Psoas muscle (tissue), 7 donors: ENCODE measurements at regions not wholly inside any gene's neighbourhood (a gene's known extent, or its start where the extent isn't known, plus 50 kb on each side); places are given as distances from the start of the nearest gene placed in this dataset.

ENCODE experiments used
- ATAC-seq, 4 donors: fragments of 200-7000 bp; cut with Tn5 transposase; one replicate each; pipeline ENCODE4 v1.9.1; 2020; ENCODE audit warnings: moderate library complexity in 3 of 4, mild to moderate bottlenecking in 2 of 4
- DNase-seq, 2 donors: peaks; one replicate each; pipeline ENCODE4 v3.0.0-alpha.2; 2020
- H3K27ac ChIP-seq: fragments of 200-600 bp; one replicate; pipeline ENCODE4 v1.8.0; 2022
- H3K27me3 ChIP-seq, 3 donors: fragments of 200-600 bp in 1 of 3; one replicate each; pipeline versions ENCODE4 v1.6.1 to v1.8.0; 2013 to 2022; ENCODE audit warnings: low read length in 2 of 3, mild to moderate bottlenecking in 2 of 3, moderate library complexity in 1 of 3; ENCODE audit not compliant: insufficient read depth in 3 of 3
- H3K36me3 ChIP-seq, 2 donors: fragments of 200-600 bp in 1 of 2; one replicate each; pipeline versions ENCODE4 v1.6.1 to v1.8.0; 2013 to 2022; ENCODE audit warnings: low read depth in 1 of 2, mild to moderate bottlenecking in 1 of 2, moderate library complexity in 1 of 2; ENCODE audit not compliant: insufficient read depth in 1 of 2
- H3K4me1 ChIP-seq: fragments of 200-600 bp; one replicate; pipeline ENCODE4 v1.8.0; 2022
- H3K4me3 ChIP-seq: fragments of 200-600 bp; one replicate; pipeline ENCODE4 v1.8.0; 2022; ENCODE audit warnings: mild to moderate bottlenecking
- H3K9me3 ChIP-seq: fragments of 200-600 bp; one replicate; pipeline ENCODE4 v1.8.0; 2022
- WGBS, 3 donors: extraction: QIAGEN DNeasy Blood & Tissue Kit; methylation state at CpG; one replicate each; pipeline versions ENCODE4 v1.1.6 to v1.1.7; 2013; 5-methylcytosine and 5-hydroxymethylcytosine counted together
- intact Hi-C, 2 donors: fragments of 100-400 bp; cut with DNase I; formaldehyde crosslinking; loops; one replicate each; pipeline versions ENCODE4 v1.11.0 to v1.14.2; 2022
- TF ChIP-seq, protein P1 (sequence below): fragments of 200-600 bp; IDR thresholded peaks from one replicate; pipeline ENCODE4 v1.8.0; 2022; ENCODE audit warnings: antibody characterized with exemption
- donor health status: healthy with polysubstance abuse.
- donor health status: DM: no; HTN: no; CAD: no; lungs with moderate emphysema.
- donor health status: Bipolar disorder and iron deficiency.
- donor health status: healthy.
- donor health status: DM: yes; HTN: yes; CAD: no.
- donor health status: DM: no; HTN: no; CAD: no.
- donor health status: DM: yes; HTN: yes; CAD: no.

DNA sequence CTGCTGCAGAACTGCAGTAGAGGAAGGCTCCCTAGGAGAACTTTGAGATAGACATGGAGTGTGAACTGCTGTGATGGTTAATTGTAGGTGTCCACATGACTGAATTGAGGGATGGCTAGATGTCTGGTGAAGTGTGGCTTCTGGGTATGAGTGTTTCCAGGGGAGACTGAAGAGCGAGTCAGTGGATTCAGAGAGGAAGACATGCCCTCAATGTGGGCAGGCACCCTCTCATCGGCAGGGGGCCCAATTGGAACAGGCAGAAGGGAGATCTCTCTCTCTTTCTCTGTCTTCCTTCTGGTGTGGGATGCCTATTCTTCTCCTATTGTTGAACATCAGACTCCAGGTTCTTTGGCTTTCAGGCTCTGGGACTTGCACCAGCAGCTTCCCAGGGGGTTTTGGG lies 304.7 kb upstream of the GATB start:
- no peak overlapping the region for H3K4me3 ChIP-seq
- H3K36me3 ChIP-seq: no peaks in the 10 kb centered on the region
- TF ChIP-seq, protein P1, sequence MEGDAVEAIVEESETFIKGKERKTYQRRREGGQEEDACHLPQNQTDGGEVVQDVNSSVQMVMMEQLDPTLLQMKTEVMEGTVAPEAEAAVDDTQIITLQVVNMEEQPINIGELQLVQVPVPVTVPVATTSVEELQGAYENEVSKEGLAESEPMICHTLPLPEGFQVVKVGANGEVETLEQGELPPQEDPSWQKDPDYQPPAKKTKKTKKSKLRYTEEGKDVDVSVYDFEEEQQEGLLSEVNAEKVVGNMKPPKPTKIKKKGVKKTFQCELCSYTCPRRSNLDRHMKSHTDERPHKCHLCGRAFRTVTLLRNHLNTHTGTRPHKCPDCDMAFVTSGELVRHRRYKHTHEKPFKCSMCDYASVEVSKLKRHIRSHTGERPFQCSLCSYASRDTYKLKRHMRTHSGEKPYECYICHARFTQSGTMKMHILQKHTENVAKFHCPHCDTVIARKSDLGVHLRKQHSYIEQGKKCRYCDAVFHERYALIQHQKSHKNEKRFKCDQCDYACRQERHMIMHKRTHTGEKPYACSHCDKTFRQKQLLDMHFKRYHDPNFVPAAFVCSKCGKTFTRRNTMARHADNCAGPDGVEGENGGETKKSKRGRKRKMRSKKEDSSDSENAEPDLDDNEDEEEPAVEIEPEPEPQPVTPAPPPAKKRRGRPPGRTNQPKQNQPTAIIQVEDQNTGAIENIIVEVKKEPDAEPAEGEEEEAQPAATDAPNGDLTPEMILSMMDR: no peak
- no peaks in the 10 kb centered on the region for H3K9me3 ChIP-seq
- 86 to 95% (median 90%) methylated on average over 2 of the region's 2 CpGs for WGBS, 3 donors
- intact Hi-C loops: no loop called here
- peaks cover 17% of the 10 kb centered on the region for H3K4me1 ChIP-seq
- DNase-seq (no peak), ATAC-seq (no peak)
- H3K27ac ChIP-seq: no peak overlapping the region
- H3K27me3 ChIP-seq: no peaks in the 10 kb centered on the region

DNA sequence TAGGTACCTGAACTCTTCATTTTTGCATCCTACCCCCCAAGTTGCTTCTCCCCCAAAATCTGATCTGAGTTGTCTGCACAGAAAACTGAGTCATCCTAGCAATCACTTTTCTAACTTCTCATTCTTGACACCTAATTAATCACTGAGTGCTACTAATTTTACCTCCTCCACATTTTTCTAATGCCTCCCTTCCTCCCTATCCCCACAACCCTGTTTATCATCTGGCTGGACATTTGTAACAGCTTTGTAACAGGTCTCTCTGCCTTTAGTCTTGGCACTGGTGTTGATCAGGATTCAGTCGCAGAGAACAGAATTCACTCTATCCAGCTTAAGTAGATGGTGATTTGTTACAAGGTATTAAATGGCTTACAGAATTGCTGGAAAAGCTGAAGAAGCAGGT lies 303.9 kb upstream of the GATB start:
- DNase-seq: no peak
- Histone ChIP-seq H3K4me3 (no peak overlapping the region), H3K36me3 (no peaks in the 10 kb centered on the region), H3K27ac (peak overlapping the region; percentile 72), H3K9me3 (no peaks in the 10 kb centered on the region), H3K4me1 (peaks cover 17% of the 10 kb centered on the region), H3K27me3 (no peaks in the 10 kb centered on the region)
- peak in 2 of 4 donors; percentile 46 to 48 for ATAC-seq
- TF ChIP-seq, protein P1: no peak
- 16 to 33% (median 30%) methylated on average over 1 of the region's 1 CpG for WGBS, 3 donors
- intact Hi-C loops: no loop called here

DNA sequence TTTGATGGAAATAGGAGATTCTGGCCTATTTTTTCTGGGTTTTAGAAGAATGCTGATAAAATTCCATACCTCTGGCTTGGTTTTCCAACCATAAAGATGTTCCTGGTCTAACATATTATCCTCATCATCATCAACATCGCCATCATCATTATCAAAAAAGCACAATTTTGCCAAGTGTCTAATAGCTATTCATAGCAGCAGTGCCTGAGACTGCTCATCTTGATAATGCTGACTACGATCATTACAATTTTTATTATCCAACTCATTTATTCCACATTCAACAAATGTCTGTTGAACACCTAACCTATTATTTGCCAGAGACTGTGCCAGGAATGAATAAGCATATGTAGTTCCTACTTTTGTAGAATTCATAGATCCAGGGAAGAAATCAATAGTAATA lies 303.5 kb upstream of the GATB start:
- Histone ChIP-seq H3K4me3 (peak overlapping the region; percentile 33), H3K36me3 (no peaks in the 10 kb centered on the region), H3K4me1 (peaks cover 17% of the 10 kb centered on the region), H3K27ac (peak overlapping the region; percentile 72), H3K27me3 (no peaks in the 10 kb centered on the region), H3K9me3 (no peaks in the 10 kb centered on the region)
- ATAC-seq (peak; percentile 34 to 81 (median 67)), DNase-seq (no peak)
- intact Hi-C loops: no loop called here
- WGBS, 3 donors: 31 to 55% (median 43%) methylated on average over 2 of the region's 2 CpGs
- TF ChIP-seq, protein P1: no peak

DNA sequence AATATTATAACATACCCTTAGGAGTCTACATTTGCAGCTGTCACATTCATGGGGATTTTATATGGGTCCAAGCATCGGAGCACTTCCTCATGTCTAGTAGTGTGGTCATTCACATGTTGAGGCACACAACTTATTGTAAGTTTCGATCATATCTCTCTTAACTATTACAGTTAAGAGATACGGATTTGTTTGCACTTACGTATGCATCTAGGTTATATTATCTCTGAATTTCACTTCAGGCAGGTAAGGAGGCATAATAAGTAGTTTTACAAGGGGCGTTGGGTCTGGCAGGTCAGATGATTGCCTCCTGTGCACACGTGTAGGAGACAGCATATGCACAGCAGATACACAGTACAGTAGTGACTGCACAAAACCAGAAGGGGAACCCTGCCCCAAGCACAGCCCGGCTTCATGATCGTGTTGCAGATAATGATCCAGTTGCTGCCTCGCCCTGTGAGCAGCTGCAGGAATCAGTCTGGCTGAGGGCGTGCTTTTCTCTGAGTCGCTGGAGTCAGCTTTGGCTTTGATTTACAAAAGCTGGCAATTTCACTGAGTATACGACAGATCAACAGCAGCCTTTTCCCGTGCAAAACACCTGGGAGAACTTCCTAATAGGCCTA lies 302.9 kb upstream of the GATB start:
- H3K9me3 ChIP-seq: no peaks in the 10 kb centered on the region
- peak overlapping the region; percentile 33 for H3K4me3 ChIP-seq
- DNase-seq (peak in 1 of 2 donors; percentile 69), ATAC-seq (peak; percentile 91 to 98 (median 96))
- H3K36me3 ChIP-seq: no peaks in the 10 kb centered on the region
- peak overlapping the region; percentile 72 for H3K27ac ChIP-seq
- peaks cover 17% of the 10 kb centered on the region for H3K4me1 ChIP-seq
- H3K27me3 ChIP-seq: peaks cover 0 to 3% (median 0%) of the 10 kb centered on the region in 3 donors
- intact Hi-C loops: no loop called here
- TF ChIP-seq, protein P1: peak; percentile 28
- 26 to 32% (median 31%) methylated on average over 13 of the region's 13 CpGs for WGBS, 3 donors
